Activated CD8-positive, alpha-beta memory T cell treated with anti-CD3 and anti-CD28 coated beads, Interleukin-2, amount 50 U/mL, for 4 hours (primary cell): ENCODE measurements at regions not wholly inside any gene's neighbourhood (a gene's known extent, or its start where the extent isn't known, plus 50 kb on each side); places are given as distances from the start of the nearest gene placed in this dataset.
A peak's percentile ranks its signal among the peaks of the same experiment; 100 is the strongest.
"Not testable (repeated sequence)": the region's sequence is repeated elsewhere in the genome, so short reads cannot be mapped to it uniquely, and the experiment has no call there.

ENCODE experiments used
- DNase-seq: peaks from one replicate; pipeline ENCODE4 v3.0.0-alpha.2; 2020

- no peak for DNase-seq
Observed at GRCh38 chr6:144898052-144898689, 613.0 kb downstream of the UTRN start.

- no peak for DNase-seq
Observed at GRCh38 chr6:144898741-144899140, 613.6 kb downstream of the UTRN start.

- no peak for DNase-seq
Observed at GRCh38 chr6:144899161-144899560, 614.0 kb downstream of the UTRN start.

GRCh38 chr6:144901412-144901811, 616.3 kb downstream of the UTRN start:
- DNase-seq = no peak

- DNase-seq = no peak
Observed at GRCh38 chr6:144908004-144908403, 622.9 kb downstream of the UTRN start.

- DNase-seq = no peak
Observed at GRCh38 chr6:144909753-144910285, 624.7 kb downstream of the UTRN start.

- DNase-seq = no peak
Observed at GRCh38 chr6:144911322-144911721, 626.2 kb downstream of the UTRN start.

- DNase-seq = no peak
Observed at GRCh38 chr6:144912474-144912873, 627.3 kb downstream of the UTRN start.

- DNase-seq = no peak
Observed at GRCh38 chr6:144918073-144918472, 632.9 kb downstream of the UTRN start.

- no peak for DNase-seq
Observed at GRCh38 chr6:144919560-144919959, 634.4 kb downstream of the UTRN start.

GRCh38 chr6:144920391-144920961, 635.3 kb downstream of the UTRN start:
- no peak for DNase-seq

- no peak for DNase-seq
Observed at GRCh38 chr6:144921206-144921975, 636.3 kb downstream of the UTRN start.

GRCh38 chr6:144922120-144922722, 637.1 kb downstream of the UTRN start:
- DNase-seq = no peak

GRCh38 chr6:144922771-144923490, 637.8 kb downstream of the UTRN start:
- DNase-seq = not testable (repeated sequence)

- DNase-seq = not testable (repeated sequence)
Observed at GRCh38 chr6:144923491-144923787, 638.3 kb downstream of the UTRN start.

- DNase-seq = no peak
Observed at GRCh38 chr6:144928847-144929246, 643.7 kb downstream of the UTRN start.

- DNase-seq = no peak
Observed at GRCh38 chr6:144929262-144929661, 644.1 kb downstream of the UTRN start.

GRCh38 chr6:144931172-144932035, 646.3 kb downstream of the UTRN start:
- peak; percentile 16 for DNase-seq

- no peak for DNase-seq
Observed at GRCh38 chr6:144932621-144933020, 647.5 kb downstream of the UTRN start.

GRCh38 chr6:144935181-144935580, 650.0 kb downstream of the UTRN start:
- no peak for DNase-seq

GRCh38 chr6:144935661-144936060, 650.5 kb downstream of the UTRN start:
- DNase-seq = no peak

- no peak for DNase-seq
Observed at GRCh38 chr6:144936764-144937163, 651.6 kb downstream of the UTRN start.
